Posterior vena cava (tissue), 2 donors: ENCODE measurements at regions not wholly inside any gene's neighbourhood (a gene's known extent, or its start where the extent isn't known, plus 50 kb on each side); places are given as distances from the start of the nearest gene placed in this dataset.
"Not testable (repeated sequence)": the region's sequence is repeated elsewhere in the genome, so short reads cannot be mapped to it uniquely, and the experiment has no call there.

Experiments
- DNase-seq: peaks from one replicate; pipeline ENCODE4 v3.0.0-alpha.2; 2020; ENCODE audit warnings: low spot score
- intact Hi-C, 2 donors: fragments of 100-400 bp; cut with DNase I; formaldehyde crosslinking; loops; one replicate each; pipeline versions ENCODE4 v1.14.1 to v1.14.2; 2022 to 2023
- donor health status: DM: yes; HTN: yes; CAD: no.
- donor health status: DM: yes; HTN: yes; CAD: no.

DNA sequence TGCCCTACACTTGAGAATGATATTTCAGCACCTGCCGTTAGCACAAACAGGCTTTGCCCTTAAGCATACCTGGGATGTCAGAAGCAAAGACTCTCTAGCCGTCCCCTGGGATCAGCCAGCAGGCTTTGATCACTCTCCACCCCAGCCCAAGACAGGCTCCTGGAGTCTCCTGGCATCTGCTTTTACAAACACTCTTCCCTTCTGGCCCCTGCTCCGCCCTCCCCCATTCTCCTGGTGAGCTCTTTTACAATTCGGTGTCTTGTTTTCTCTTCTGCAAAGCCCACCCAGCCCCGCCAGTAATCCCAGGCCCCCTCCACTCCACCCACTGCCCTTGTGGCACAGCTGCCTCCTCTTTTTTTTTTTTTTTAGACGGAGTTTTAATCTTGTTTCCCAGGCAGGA is 50.4 kb downstream of the KATNIP start:
- intact Hi-C loops, result no loop called here
- no peak for DNase-seq

DNA sequence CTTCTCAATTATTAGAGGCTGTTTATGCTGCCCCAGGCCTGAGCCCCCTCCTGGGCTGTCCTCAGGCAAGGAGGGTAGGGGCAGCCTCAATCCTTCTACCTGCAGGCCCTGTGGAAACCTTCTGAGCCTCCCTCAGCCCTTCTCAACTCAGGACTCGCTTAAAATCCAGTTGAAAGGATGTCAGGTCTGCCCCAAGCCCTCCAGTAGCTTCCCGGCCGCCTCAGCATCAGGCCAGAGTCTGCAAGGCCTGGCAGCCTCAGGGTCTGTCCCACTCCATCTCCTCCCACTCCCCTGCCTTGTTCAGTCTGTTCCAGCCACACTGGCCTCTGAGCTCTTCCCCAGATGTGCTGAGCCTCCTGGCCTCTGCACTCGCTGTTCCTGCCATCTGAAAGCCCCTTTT is 52.2 kb downstream of the KATNIP start:
- intact Hi-C loops, result no loop called here
- DNase-seq, result no peak

- DNase-seq, intact Hi-C loops: not testable (repeated sequence)
Observed at GRCh38 chr16:27605500-27606106, 55.7 kb downstream of the KATNIP start.

- DNase-seq, result no peak
- intact Hi-C loops, result no loop called here
Observed at GRCh38 chr16:27611340-27611739, 61.4 kb downstream of the KATNIP start.

- no peak for DNase-seq
Observed at GRCh38 chr16:27613238-27613791, 63.4 kb downstream of the KATNIP start.

DNA sequence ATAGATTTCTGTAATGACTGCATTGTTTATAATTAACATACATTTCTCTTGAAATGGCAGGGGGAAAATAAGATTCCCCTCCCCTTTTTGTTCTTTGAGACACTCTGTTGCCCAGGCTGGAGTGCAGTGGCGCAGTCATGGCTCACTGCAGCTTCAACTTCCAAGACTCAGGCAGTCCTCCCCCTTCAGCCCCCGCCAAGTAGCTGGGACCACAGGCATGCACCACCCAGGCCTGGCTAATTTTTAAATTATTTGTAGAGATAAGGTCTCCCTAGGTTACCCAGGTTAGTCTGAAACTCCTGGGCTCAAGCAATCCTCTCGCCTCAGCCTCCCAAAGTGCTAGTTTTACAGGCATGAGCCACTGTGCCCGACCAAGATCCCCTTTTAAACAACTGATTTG is 67.7 kb downstream of the KATNIP start:
- intact Hi-C loops, result no loop called here
- no peak for DNase-seq

More at GRCh38 chr16:27613238-27613791, 63.4 kb downstream of the KATNIP start:
- intact Hi-C loops, result no loop called here

- intact Hi-C loops, result no loop called here
Observed at GRCh38 chr16:27618165-27618564, 68.2 kb downstream of the KATNIP start.

GRCh38 chr16:27618606-27619327 is 68.8 kb downstream of the KATNIP start:
- no peak for DNase-seq
- intact Hi-C loops, result no loop called here

More at GRCh38 chr16:27618165-27618564, 68.2 kb downstream of the KATNIP start:
- no peak for DNase-seq

GRCh38 chr16:27620541-27620940 is 70.6 kb downstream of the KATNIP start:
- intact Hi-C loops, result no loop called here
- no peak for DNase-seq

DNA sequence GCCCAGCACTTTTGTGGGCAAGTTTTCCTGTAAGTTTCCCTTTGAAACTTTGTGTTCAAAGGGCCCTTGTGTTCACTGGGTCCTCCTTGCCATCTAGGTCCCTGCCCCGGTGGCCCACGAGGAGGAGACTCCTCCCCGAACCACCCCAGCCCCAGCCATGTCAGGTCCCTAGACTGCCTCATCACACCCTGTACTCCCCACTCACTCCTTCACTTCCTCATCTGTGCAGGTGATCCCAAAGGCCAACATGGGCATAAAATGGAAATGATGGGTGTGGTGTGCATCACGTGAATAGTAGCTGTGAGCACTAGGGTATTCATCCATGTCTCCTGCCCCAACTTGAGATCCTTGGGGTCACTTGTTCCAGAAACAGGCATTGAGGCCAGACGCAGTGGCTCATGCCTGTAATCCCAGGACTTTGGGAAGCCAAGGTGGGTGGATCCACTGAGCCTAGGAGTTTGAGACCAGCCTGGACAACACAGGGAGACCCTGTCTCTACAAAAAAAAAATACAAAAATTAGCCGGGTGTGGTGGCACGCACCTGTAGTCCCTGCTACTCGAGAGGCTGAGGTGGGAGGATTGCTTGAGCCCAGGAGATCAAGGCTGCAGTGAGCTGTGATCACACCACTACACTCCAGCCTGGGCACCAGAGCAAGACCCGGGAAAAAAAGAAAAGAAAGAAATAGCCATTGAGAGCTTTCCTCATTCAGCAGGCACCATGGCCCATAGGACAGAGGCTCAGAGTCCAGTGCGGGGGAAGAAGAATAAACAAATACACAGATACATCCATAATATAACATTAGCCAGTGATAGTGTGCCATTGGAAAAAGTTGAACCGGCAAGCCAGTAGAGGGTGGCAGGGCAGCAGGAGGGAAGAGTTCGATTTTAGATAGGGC is 74.5 kb downstream of the KATNIP start:
- no peak for DNase-seq
- intact Hi-C loops, result no loop called here

DNA sequence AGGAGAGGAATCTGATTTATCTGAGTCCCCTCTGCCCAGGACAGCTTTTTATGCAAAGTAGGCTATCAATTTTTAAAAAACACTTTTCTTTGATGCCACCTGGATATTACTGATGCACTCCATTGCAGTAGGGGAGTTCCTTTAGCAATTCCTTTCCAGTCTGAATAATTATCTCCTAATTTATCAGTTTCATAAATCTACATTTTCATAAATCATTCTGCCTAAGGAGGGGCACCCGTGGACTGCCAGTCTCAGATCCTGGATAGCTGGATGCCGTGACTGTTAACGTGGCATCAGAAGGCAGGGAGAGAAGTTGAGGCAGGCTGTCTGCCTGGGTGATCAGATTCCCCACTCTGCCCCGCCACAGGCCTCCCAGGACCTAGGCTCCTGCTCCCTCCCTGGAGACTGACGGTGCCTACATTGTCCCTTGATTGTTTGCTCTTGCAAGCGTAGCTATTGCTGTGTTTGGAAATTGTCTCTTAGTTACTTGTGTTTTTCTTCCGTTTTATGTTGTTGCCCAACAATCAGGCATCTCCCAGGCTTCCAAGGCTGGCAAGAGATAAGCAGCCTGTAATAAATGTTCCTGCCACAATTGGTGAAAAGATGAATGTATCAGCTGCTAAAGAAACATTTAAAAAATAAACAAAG is 75.2 kb downstream of the KATNIP start:
- intact Hi-C loops, result no loop called here
- DNase-seq, result no peak

GRCh38 chr16:27627136-27627535 is 77.2 kb downstream of the KATNIP start:
- no peak for DNase-seq
- intact Hi-C loops, result no loop called here

- DNase-seq, result no peak
- intact Hi-C loops, result no loop called here
Observed at GRCh38 chr16:27628241-27628942, 78.4 kb downstream of the KATNIP start.

- intact Hi-C loops, result loop anchor here in 1 of 2 donors (1.0 kb wide), 1 partner anchor 36 kb away; no protein-coding TSS in a partner anchor
- DNase-seq, result not testable (repeated sequence)
Observed at GRCh38 chr16:27628943-27629462, 79.1 kb downstream of the KATNIP start.

- intact Hi-C loops, result no loop called here
- no peak for DNase-seq
Observed at GRCh38 chr16:27632216-27632615, 82.3 kb downstream of the KATNIP start.

DNA sequence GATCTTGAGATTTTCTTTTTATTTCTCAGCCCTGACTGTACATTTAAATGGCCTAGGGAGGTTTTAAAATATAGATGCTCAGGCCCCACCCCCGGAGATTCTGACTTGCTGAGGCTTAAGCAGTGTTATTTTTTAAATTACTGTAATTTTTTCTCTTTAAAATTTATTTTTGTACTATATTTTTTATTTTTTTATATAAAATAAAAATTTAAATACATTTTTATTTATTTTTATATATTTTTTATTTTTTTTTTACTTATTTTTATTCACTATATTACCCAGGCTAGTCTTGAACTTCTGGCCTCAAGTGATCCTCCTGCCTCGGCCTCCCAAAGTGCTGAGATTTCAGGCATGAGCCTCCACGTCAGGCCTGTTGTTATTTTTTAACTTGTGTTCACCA is 83.3 kb downstream of the KATNIP start:
- intact Hi-C loops, result no loop called here
- no peak for DNase-seq

GRCh38 chr16:27633721-27634120 is 83.8 kb downstream of the KATNIP start:
- DNase-seq, result no peak
- intact Hi-C loops, result no loop called here

DNA sequence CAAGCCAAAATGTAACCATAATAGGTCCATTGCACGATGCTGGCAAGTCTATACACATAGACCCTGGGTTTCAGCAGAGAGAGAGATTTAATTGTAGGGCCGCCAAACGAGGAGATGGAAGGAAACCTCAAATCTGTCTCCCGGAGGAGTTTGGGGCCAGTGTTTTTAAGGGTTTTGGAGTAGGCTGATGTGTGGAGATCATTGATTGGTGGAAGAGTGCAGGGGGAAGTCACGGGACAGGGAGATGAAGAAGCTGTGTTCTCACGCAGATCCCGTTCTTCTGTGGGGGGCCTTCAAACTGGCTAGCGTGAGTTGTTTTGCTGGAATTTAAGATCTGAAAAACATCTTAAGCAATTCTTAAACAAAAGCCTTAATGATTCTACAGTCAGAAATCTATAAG is 84.8 kb downstream of the KATNIP start:
- no peak for DNase-seq
- intact Hi-C loops, result no loop called here
